H1 (cell line): ENCODE measurements at regions not wholly inside any gene's neighbourhood (a gene's known extent, or its start where the extent isn't known, plus 50 kb on each side); places are given as distances from the start of the nearest gene placed in this dataset.

ENCODE experiments used
- SIN3A ChIP-seq, 2 experiments: IDR thresholded peaks in 1 of 2; conservative IDR thresholded peaks in 1 of 2; 2 replicates each; pipeline ENCODE4 v1.6.1; 2011 to 2012; ENCODE audit warnings: low read length in 2 of 2, improper control_type of control experiment in 1 of 2, low read depth in 1 of 2, mild to moderate bottlenecking in 1 of 2

DNA sequence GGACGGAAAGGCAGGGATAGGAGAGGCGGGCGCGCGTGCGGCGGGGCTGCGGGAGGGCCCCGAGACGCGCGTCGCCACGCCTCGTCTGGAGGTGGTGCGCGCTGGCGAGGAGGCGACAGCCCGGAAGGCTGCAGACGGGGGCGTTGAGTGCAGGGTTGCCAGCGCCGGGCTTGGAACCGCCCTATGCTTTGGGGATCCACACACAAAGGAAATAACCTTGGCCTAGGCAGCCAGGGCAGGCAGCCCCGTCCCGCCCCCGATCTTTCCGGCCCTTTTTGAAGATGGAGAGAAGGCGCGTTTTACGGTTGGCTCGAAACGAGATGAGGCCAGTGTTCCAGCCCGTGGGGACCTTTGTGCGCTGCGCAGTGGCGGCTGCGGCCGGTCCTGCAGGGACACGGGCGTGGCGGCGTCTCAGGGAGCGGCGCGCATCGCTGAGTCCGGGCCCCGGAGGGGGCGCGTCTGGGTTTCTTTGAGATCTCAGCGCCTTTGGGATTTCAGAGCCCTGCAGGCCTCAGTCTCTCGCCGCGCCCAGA is 50.8 kb upstream of the TRIM2 start (continued):
- TF ChIP-seq SIN3A (conservative IDR thresholded peaks at IDR 0.05 in 1 of 2, IDR thresholded peaks at IDR 0.05 in 1 of 2; ENCODE audit: low read depth in 1 of 2, low read length in 2 of 2) = 0 out of 4 replicates have a peak, but pooled peaks have one; percentile 10 to 36
- TF ChIP-seq, all 59 proteins: peak for 8
